HL-60 (cell line): ENCODE measurements at regions not wholly inside any gene's neighbourhood (a gene's known extent, or its start where the extent isn't known, plus 50 kb on each side); places are given as distances from the start of the nearest gene placed in this dataset.

ENCODE experiments used
- DNase-seq, 2 experiments: peaks; one replicate each; pipeline ENCODE4 v3.0.0-alpha.2; 2010 to 2020; ENCODE audit warnings: low read depth in 1 of 2, low spot score in 1 of 2
- H3K27ac ChIP-seq: fragments of 250-450 bp; sonication (Bioruptor Pico); replicated peaks from 2 replicates; pipeline ENCODE4 v1.5.1; 2020; ENCODE audit warnings: mild to moderate bottlenecking, moderate library complexity
- H3K27me3 ChIP-seq: fragments of 250-450 bp; sonication (Bioruptor Pico); 2 replicates; pipeline ENCODE4 v1.5.1; 2021; ENCODE audit warnings: mild to moderate bottlenecking, moderate library complexity; ENCODE audit not compliant: insufficient read depth, poor library complexity, severe bottlenecking
- H3K4me3 ChIP-seq: replicated peaks from 2 replicates; pipeline ENCODE4 v1.5.1; 2011; ENCODE audit warnings: mild to moderate bottlenecking, control low read depth, low read length; ENCODE audit not compliant: insufficient read depth
- CTCF ChIP-seq: IDR thresholded peaks from one replicate; pipeline ENCODE4 v1.5.1; 2011; ENCODE audit warnings: low read length, control low read depth, inconsistent platforms; ENCODE audit not compliant: insufficient read depth
- GABPA ChIP-seq: IDR thresholded peaks from 2 replicates; pipeline ENCODE4 v1.6.1; 2012; ENCODE audit warnings: low read depth
- POLR2AphosphoS5 ChIP-seq: IDR thresholded peaks from 2 replicates; pipeline ENCODE4 v1.6.1; 2012; ENCODE audit warnings: low read depth
- REST ChIP-seq: IDR thresholded peaks from 2 replicates; pipeline ENCODE4 v1.6.1; 2012; ENCODE audit warnings: low read depth; ENCODE audit not compliant: insufficient replicate concordance
- SPI1 ChIP-seq: IDR thresholded peaks from 2 replicates; pipeline ENCODE4 v1.6.1; 2012; ENCODE audit warnings: low read depth, mild to moderate bottlenecking, borderline replicate concordance

GRCh38 chr5:3297853-3298252 is 297.8 kb upstream of the IRX1 start:
- DNase-seq = no peak
- H3K27ac ChIP-seq = no peak overlapping the region
- H3K27me3 ChIP-seq = no peaks in the 10 kb centered on the region
- no peak overlapping the region for H3K4me3 ChIP-seq
- TF ChIP-seq POLR2AphosphoS5 (no peak), GABPA (no peak)

GRCh38 chr5:3288325-3288724 is 307.3 kb upstream of the IRX1 start:
- Histone ChIP-seq H3K27me3 (no peaks in the 10 kb centered on the region), H3K4me3 (no peak overlapping the region), H3K27ac (no peak overlapping the region)
- no peak for TF ChIP-seq CTCF
- no peak for TF ChIP-seq POLR2AphosphoS5
- no peak for TF ChIP-seq GABPA
- TF ChIP-seq SPI1 = no peak
- no peak for TF ChIP-seq REST
- no peak for DNase-seq

GRCh38 chr5:3287516-3287915 is 308.1 kb upstream of the IRX1 start:
- H3K4me3 ChIP-seq = no peak overlapping the region
- no peak for DNase-seq
- H3K27ac ChIP-seq = no peak overlapping the region
- no peaks in the 10 kb centered on the region for H3K27me3 ChIP-seq
- no peak for TF ChIP-seq GABPA
- TF ChIP-seq SPI1 = no peak
- TF ChIP-seq POLR2AphosphoS5 = no peak
- TF ChIP-seq REST = no peak
- TF ChIP-seq CTCF = no peak

DNA sequence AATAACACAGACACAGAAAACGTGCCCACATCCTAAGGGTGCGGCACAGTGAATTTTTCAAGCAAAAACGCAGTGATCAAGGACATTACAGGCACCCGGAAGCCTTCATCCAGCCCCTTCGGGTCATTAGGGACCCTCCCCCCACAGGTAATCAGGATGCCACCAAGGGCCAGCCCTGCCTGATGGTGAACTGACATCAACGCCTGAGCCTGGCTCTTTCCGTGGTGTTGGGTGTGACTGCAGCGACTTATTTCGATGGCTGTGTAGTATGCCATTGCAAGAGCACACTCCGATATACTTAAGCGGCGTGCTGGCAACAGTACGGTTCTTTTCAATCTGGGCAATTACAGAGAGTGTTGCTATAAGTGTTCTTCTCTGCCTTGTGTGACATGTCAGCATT is 310.0 kb upstream of the IRX1 start:
- TF ChIP-seq REST = no peak
- TF ChIP-seq GABPA = no peak
- TF ChIP-seq POLR2AphosphoS5 = no peak
- no peak for TF ChIP-seq SPI1
- no peak for TF ChIP-seq CTCF
- Histone ChIP-seq H3K27me3 (no peaks in the 10 kb centered on the region), H3K4me3 (no peak overlapping the region), H3K27ac (no peak overlapping the region)
- no peak for DNase-seq
